CD14-positive monocyte (primary cell): ENCODE measurements at regions not wholly inside any gene's neighbourhood (a gene's known extent, or its start where the extent isn't known, plus 50 kb on each side); places are given as distances from the start of the nearest gene placed in this dataset.

Source experiments
- DNase-seq, 3 donors: peaks; one replicate each; pipeline ENCODE4 v3.0.0-alpha.2; 2011 to 2022
- H2AFZ ChIP-seq: 2 replicates; pipeline ENCODE4 v1.6.0; 2012; ENCODE audit warnings: mild to moderate bottlenecking, low read depth, low read length, inconsistent platforms; ENCODE audit not compliant: insufficient read depth, poor library complexity, severe bottlenecking
- H3K27ac ChIP-seq, 2 donors: 1 replicate in 1 of 2; 2 replicates in 1 of 2; pipeline ENCODE4 v1.5.1; 2012 to 2013; ENCODE audit warnings: low read length in 2 of 2, control low read depth in 1 of 2, inconsistent platforms in 1 of 2, low read depth in 1 of 2, mild to moderate bottlenecking in 1 of 2
- H3K27me3 ChIP-seq, 2 donors: one replicate each; pipeline versions ENCODE4 v1.6.0 to v1.6.1; 2011 to 2013; ENCODE audit warnings: low read length in 2 of 2; ENCODE audit not compliant: control insufficient read depth in 2 of 2, insufficient read depth in 2 of 2
- H3K36me3 ChIP-seq, 2 donors: replicated peaks in 1 of 2; 1 replicate in 1 of 2; 2 replicates in 1 of 2; pipeline versions ENCODE4 v1.5.1 to v1.6.1; 2012 to 2013; ENCODE audit warnings: low read length in 2 of 2, control low read depth in 1 of 2, inconsistent platforms in 1 of 2, mild to moderate bottlenecking in 1 of 2; ENCODE audit not compliant: insufficient read depth in 2 of 2, control insufficient read depth in 1 of 2
- H3K4me1 ChIP-seq, 2 donors: 1 replicate in 1 of 2; 2 replicates in 1 of 2; pipeline versions ENCODE4 v1.5.1 to v1.6.1; 2012 to 2013; ENCODE audit warnings: low read length in 2 of 2, control low read depth in 1 of 2, inconsistent platforms in 1 of 2, mild to moderate bottlenecking in 1 of 2, moderate library complexity in 1 of 2; ENCODE audit not compliant: insufficient read depth in 2 of 2, control insufficient read depth in 1 of 2
- H3K4me2 ChIP-seq: replicated peaks from 2 replicates; pipeline ENCODE3; 2012; ENCODE audit warnings: low read length, moderate library complexity, mild to moderate bottlenecking; ENCODE audit not compliant: poor library complexity, severe bottlenecking; ENCODE audit errors: extremely low read depth
- H3K4me3 ChIP-seq, 3 experiments: fragments of 200-600 bp in 1 of 3; sonication (generic) in 1 of 3; replicated peaks in 1 of 3; 1 replicate in 2 of 3; 2 replicates in 1 of 3; pipeline ENCODE4 v1.5.1; 2011 to 2013; ENCODE audit warnings: low read length in 3 of 3, mild to moderate bottlenecking in 3 of 3, control low read depth in 2 of 3, low read depth in 2 of 3, inconsistent platforms in 1 of 3, moderate library complexity in 1 of 3
- H3K79me2 ChIP-seq: 2 replicates; pipeline ENCODE4 v1.6.0; 2012; ENCODE audit warnings: mild to moderate bottlenecking, control low read depth, inconsistent platforms, low read length, moderate library complexity; ENCODE audit not compliant: insufficient read depth
- H3K9ac ChIP-seq: 2 replicates; pipeline ENCODE4 v1.6.0; 2017; ENCODE audit warnings: low read length, mild to moderate bottlenecking; ENCODE audit not compliant: insufficient read depth, poor library complexity, severe bottlenecking
- H3K9me3 ChIP-seq, 2 donors: replicated peaks in 1 of 2; 1 replicate in 1 of 2; 2 replicates in 1 of 2; pipeline versions ENCODE4 v1.5.1 to v1.6.1; 2012 to 2013; ENCODE audit warnings: low read length in 2 of 2, control low read depth in 1 of 2; ENCODE audit not compliant: control insufficient read depth in 1 of 2, insufficient read depth in 1 of 2
- H4K20me1 ChIP-seq: 2 replicates; pipeline ENCODE4 v1.6.0; 2012; ENCODE audit warnings: mild to moderate bottlenecking, low read length, control low read depth, moderate library complexity; ENCODE audit not compliant: insufficient read depth
- H3K27ac Mint-ChIP-seq, 7 donors: one replicate each; pipeline ENCODE4 v1.8.0; 2020; ENCODE audit warnings: mild to moderate bottlenecking in 7 of 7, mixed read lengths in 7 of 7, moderate library complexity in 6 of 7, inconsistent platforms in 2 of 7
- H3K27me3 Mint-ChIP-seq, 3 donors: one replicate each; pipeline ENCODE4 v1.8.0; 2021 to 2022; ENCODE audit warnings: low read depth in 3 of 3, mild to moderate bottlenecking in 3 of 3, mixed read lengths in 3 of 3, moderate library complexity in 3 of 3, inconsistent platforms in 1 of 3
- H3K36me3 Mint-ChIP-seq, 2 donors: one replicate each; pipeline ENCODE4 v1.8.0; 2020; ENCODE audit warnings: mixed read lengths in 2 of 2, inconsistent platforms in 1 of 2, mild to moderate bottlenecking in 1 of 2
- H3K4me1 Mint-ChIP-seq: one replicate; pipeline ENCODE4 v1.8.0; 2020; ENCODE audit warnings: mild to moderate bottlenecking, mixed read lengths
- H3K4me3 Mint-ChIP-seq, 2 donors: one replicate each; pipeline ENCODE4 v1.8.0; 2020; ENCODE audit warnings: mild to moderate bottlenecking in 2 of 2, mixed read lengths in 2 of 2, moderate library complexity in 1 of 2
- H3K9me3 Mint-ChIP-seq, 7 donors: one replicate each; pipeline ENCODE4 v1.8.0; 2020 to 2022; ENCODE audit warnings: mixed read lengths in 7 of 7, mild to moderate bottlenecking in 6 of 7, moderate library complexity in 6 of 7, inconsistent platforms in 2 of 7
- WGBS: methylation state at CpG from one replicate; pipeline ENCODE4 v1.1.5; 2013; ENCODE audit warnings: missing lambda C conversion rate; ENCODE audit not compliant: insufficient coverage; 5-methylcytosine and 5-hydroxymethylcytosine counted together
- intact Hi-C, 2 donors: fragments of 100-400 bp; cut with micrococcal nuclease; formaldehyde crosslinking; loops; one replicate each; pipeline versions ENCODE4 v1.15.0 to v1.15.1; 2023
- TF ChIP-seq, protein P1 (sequence below): fragments of 200-600 bp; IDR thresholded peaks from one replicate; pipeline ENCODE4 v1.8.0; 2022; ENCODE audit warnings: antibody characterized with exemption, mild to moderate bottlenecking

DNA sequence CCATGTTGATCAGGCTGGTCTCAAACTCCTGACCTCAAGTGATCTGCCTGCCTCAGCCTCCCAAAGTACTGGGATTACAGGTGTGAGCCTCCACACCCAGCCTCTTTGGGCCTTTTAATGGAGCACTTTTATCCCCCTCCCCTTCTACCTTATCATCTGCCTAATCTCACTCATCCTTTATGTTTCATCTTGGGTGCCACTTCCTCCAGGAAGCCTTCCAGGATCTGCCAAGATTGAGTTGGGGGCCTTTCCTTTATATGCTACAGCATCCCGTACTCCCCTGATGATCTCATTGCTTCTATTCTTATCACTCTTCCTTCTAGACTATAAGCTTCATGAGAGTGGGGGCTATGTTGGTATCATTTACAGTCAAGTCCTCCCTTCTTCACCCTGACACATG is 192.8 kb upstream of the WSCD1 start:
- Histone ChIP-seq H3K9ac (no peak overlapping the region), H3K27me3 (peaks cover 0 to 5% of the 10 kb centered on the region in 2 donors), H3K4me1 (no peaks in the 10 kb centered on the region), H2AFZ (no peak overlapping the region), H3K9me3 (no peaks in the 10 kb centered on the region), H4K20me1 (no peaks in the 10 kb centered on the region), H3K27ac (no peak overlapping the region), H3K4me2 (no peak overlapping the region), H3K79me2 (no peaks in the 10 kb centered on the region), H3K4me3 (no peak overlapping the region), H3K36me3 (no peaks in the 10 kb centered on the region)
- no CpG with 5 or more reads among the region's 1 CpG for WGBS
- no peaks in the 10 kb centered on the region for H3K4me1 Mint-ChIP-seq
- H3K4me3 Mint-ChIP-seq: peak overlapping the region in 1 of 2 donors; percentile 24
- H3K9me3 Mint-ChIP-seq: no peaks in the 10 kb centered on the region
- no peak overlapping the region for H3K27ac Mint-ChIP-seq
- no peak for DNase-seq
- H3K27me3 Mint-ChIP-seq: peaks cover 7 to 13% (median 10%) of the 10 kb centered on the region in 3 donors
- intact Hi-C loops: no loop called here
- H3K36me3 Mint-ChIP-seq: no peaks in the 10 kb centered on the region
- TF ChIP-seq, protein P1, sequence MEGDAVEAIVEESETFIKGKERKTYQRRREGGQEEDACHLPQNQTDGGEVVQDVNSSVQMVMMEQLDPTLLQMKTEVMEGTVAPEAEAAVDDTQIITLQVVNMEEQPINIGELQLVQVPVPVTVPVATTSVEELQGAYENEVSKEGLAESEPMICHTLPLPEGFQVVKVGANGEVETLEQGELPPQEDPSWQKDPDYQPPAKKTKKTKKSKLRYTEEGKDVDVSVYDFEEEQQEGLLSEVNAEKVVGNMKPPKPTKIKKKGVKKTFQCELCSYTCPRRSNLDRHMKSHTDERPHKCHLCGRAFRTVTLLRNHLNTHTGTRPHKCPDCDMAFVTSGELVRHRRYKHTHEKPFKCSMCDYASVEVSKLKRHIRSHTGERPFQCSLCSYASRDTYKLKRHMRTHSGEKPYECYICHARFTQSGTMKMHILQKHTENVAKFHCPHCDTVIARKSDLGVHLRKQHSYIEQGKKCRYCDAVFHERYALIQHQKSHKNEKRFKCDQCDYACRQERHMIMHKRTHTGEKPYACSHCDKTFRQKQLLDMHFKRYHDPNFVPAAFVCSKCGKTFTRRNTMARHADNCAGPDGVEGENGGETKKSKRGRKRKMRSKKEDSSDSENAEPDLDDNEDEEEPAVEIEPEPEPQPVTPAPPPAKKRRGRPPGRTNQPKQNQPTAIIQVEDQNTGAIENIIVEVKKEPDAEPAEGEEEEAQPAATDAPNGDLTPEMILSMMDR: no peak

DNA sequence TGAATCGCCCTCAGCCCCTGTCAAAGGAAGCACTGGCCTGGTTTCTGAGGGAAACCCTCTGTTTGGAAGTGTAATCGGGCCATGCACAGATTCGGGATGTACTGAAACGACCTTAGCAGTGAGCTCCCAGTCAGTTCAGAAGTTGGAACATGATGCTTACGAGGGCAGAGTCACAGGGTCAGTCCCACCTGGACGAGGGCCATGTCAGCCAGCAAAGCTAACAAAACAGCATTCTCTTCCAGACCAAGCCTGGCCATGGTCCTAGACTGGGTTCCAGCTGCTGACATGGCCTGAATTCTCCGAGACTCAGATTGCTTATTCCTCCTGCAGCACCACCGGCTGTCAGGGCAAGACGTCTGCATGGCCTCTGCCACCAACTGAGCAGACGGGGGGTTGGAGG is 192.2 kb upstream of the WSCD1 start:
- intact Hi-C loops: no loop called here
- H3K9ac ChIP-seq: no peak overlapping the region
- no peaks in the 10 kb centered on the region for H3K9me3 ChIP-seq
- no peak overlapping the region for H3K27ac Mint-ChIP-seq
- H3K9me3 Mint-ChIP-seq: no peaks in the 10 kb centered on the region
- H2AFZ ChIP-seq: no peak overlapping the region
- no peak for DNase-seq
- H3K4me2 ChIP-seq: no peak overlapping the region
- H3K4me3 Mint-ChIP-seq: no peak overlapping the region
- WGBS: 90% methylated on average over 10 of the region's 10 CpGs
- peaks cover 10 to 13% (median 12%) of the 10 kb centered on the region in 3 donors for H3K27me3 Mint-ChIP-seq
- no peaks in the 10 kb centered on the region for H3K4me1 Mint-ChIP-seq
- no peaks in the 10 kb centered on the region for H4K20me1 ChIP-seq
- no peaks in the 10 kb centered on the region for H3K36me3 ChIP-seq
- no peaks in the 10 kb centered on the region for H3K79me2 ChIP-seq
- peaks cover 0 to 5% of the 10 kb centered on the region in 2 donors for H3K27me3 ChIP-seq
- H3K4me1 ChIP-seq: no peaks in the 10 kb centered on the region
- no peak overlapping the region for H3K27ac ChIP-seq
- H3K4me3 ChIP-seq: no peak overlapping the region
- TF ChIP-seq, protein P1: no peak
- no peaks in the 10 kb centered on the region for H3K36me3 Mint-ChIP-seq
